T-cell (primary cell): ENCODE measurements at regions not wholly inside any gene's neighbourhood (a gene's known extent, or its start where the extent isn't known, plus 50 kb on each side); places are given as distances from the start of the nearest gene placed in this dataset.

Experiments
- ATAC-seq, 4 experiments: fragments of 200-7000 bp in 3 of 4; fragments of 150-1000 bp in 1 of 4; cut with Tn5 transposase; replicated peaks in 1 of 4; 1 replicate in 3 of 4; 2 replicates in 1 of 4; pipeline ENCODE4 v1.10.0; 2021; ENCODE audit warnings: moderate library complexity in 3 of 4, mild to moderate bottlenecking in 2 of 4, moderate number of reproducible peaks in 1 of 4
- CTCF ChIA-PET, 2 donors: fragments of 300-600 bp; sonication (Branson Sonifier 250); formaldehyde crosslinking; loops; one replicate each; lab custom pipeline; 2022; ENCODE audit warnings: antibody characterized with exemption in 2 of 2; lab: Charles Lee
- POLR2A ChIA-PET, 2 donors: fragments of 300-600 bp; sonication (Branson Sonifier 250); formaldehyde crosslinking; loops; one replicate each; lab custom pipeline; 2022; ENCODE audit warnings: antibody characterized with exemption in 2 of 2; lab: Charles Lee
- DNase-seq, 35 experiments: peaks; one replicate each; pipeline versions ENCODE4 v3.0.0 to v3.0.0-alpha.2; 2013 to 2023
- H3K27ac ChIP-seq: one replicate; pipeline ENCODE4 v1.5.1; 2013; ENCODE audit warnings: low read length
- H3K27me3 ChIP-seq, 2 experiments: replicated peaks in 1 of 2; 1 replicate in 1 of 2; 2 replicates in 1 of 2; pipeline versions ENCODE4 v1.6.1 to v1.7.0; 2013; ENCODE audit warnings: low read length in 1 of 2, mixed read lengths in 1 of 2; ENCODE audit not compliant: control insufficient read depth in 2 of 2, insufficient read depth in 2 of 2; ENCODE audit errors: extremely low read depth in 1 of 2
- H3K36me3 ChIP-seq, 2 donors: 1 replicate in 1 of 2; 2 replicates in 1 of 2; pipeline versions ENCODE4 v1.6.1 to v1.7.0; 2013; ENCODE audit warnings: low read length in 1 of 2; ENCODE audit not compliant: control insufficient read depth in 2 of 2, insufficient read depth in 1 of 2; ENCODE audit errors: extremely low read depth in 1 of 2
- H3K4me1 ChIP-seq, 2 experiments: 1 replicate in 1 of 2; 2 replicates in 1 of 2; pipeline versions ENCODE4 v1.6.1 to v1.7.0; 2013; ENCODE audit warnings: low read length in 2 of 2, mixed read lengths in 1 of 2; ENCODE audit not compliant: insufficient read depth in 2 of 2, control insufficient read depth in 1 of 2; ENCODE audit errors: extremely low read depth in 1 of 2
- H3K4me3 ChIP-seq, 2 donors: 1 replicate in 1 of 2; 2 replicates in 1 of 2; pipeline versions ENCODE4 v1.5.1 to v1.7.0; 2013; ENCODE audit warnings: mild to moderate bottlenecking in 2 of 2, low read length in 1 of 2, moderate library complexity in 1 of 2; ENCODE audit not compliant: control insufficient read depth in 1 of 2; ENCODE audit errors: extremely low read depth in 1 of 2
- H3K9me3 ChIP-seq: 2 replicates; pipeline ENCODE4 v1.7.0; 2013
- H3K27ac Mint-ChIP-seq, 2 donors: one replicate each; pipeline ENCODE4 v1.8.0; 2020 to 2021; ENCODE audit warnings: mild to moderate bottlenecking in 2 of 2, mixed read lengths in 2 of 2
- H3K27me3 Mint-ChIP-seq, 2 donors: one replicate each; pipeline ENCODE4 v1.8.0; 2021 to 2022; ENCODE audit warnings: mixed read lengths in 2 of 2
- H3K36me3 Mint-ChIP-seq: one replicate; pipeline ENCODE4 v1.8.0; 2021; ENCODE audit warnings: mixed read lengths
- H3K4me1 Mint-ChIP-seq, 3 donors: one replicate each; pipeline ENCODE4 v1.8.0; 2020 to 2022; ENCODE audit warnings: mixed read lengths in 3 of 3, mild to moderate bottlenecking in 1 of 3
- H3K4me3 Mint-ChIP-seq, 3 donors: one replicate each; pipeline ENCODE4 v1.8.0; 2020 to 2022; ENCODE audit warnings: mild to moderate bottlenecking in 3 of 3, mixed read lengths in 3 of 3, moderate library complexity in 3 of 3
- H3K9me3 Mint-ChIP-seq, 3 donors: one replicate each; pipeline ENCODE4 v1.8.0; 2020 to 2022; ENCODE audit warnings: mixed read lengths in 3 of 3
- WGBS: methylation state at CpG from one replicate; pipeline ENCODE4 v1.1.5; 2013; ENCODE audit warnings: missing lambda C conversion rate; ENCODE audit not compliant: insufficient coverage; 5-methylcytosine and 5-hydroxymethylcytosine counted together

DNA sequence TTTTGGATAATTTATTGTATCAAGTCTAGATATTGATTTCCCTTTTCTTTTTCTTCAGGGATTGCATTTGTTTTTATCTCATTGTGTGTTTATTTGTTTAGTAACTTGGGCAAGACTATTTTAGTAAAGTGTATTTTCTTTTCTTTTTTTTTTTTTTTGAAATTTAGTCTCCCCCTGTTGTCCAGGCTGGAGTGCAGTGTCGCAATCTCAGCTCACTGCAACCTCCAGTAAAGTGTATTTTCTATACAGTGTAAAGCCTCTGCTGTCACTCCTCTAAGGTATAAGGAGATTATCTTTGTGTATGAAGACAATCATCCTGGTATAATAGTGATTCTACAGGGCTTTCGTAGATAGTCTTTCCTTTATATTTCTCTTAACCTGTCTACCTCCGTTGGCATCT is 2546.0 kb downstream of the PCDH9 start:
- no peak overlapping the region for H3K27ac Mint-ChIP-seq
- ChIA-PET CTCF (no interaction called here), POLR2A (no interaction called here)
- H3K4me1 Mint-ChIP-seq = no peaks in the 10 kb centered on the region
- no peak overlapping the region for H3K4me3 Mint-ChIP-seq
- H3K27me3 ChIP-seq = no peaks in the 10 kb centered on the region
- no peaks in the 10 kb centered on the region for H3K36me3 ChIP-seq
- H3K9me3 Mint-ChIP-seq = peaks cover 21 to 31% (median 27%) of the 10 kb centered on the region in 3 donors
- no peaks in the 10 kb centered on the region for H3K27me3 Mint-ChIP-seq
- no CpG with 5 or more reads among the region's 3 CpGs for WGBS
- H3K36me3 Mint-ChIP-seq = no peaks in the 10 kb centered on the region
- peaks cover 5% of the 10 kb centered on the region for H3K9me3 ChIP-seq
- no peaks in the 10 kb centered on the region for H3K4me1 ChIP-seq
- DNase-seq = no peak
- no peak overlapping the region for H3K27ac ChIP-seq
- no peak for ATAC-seq
- no peak overlapping the region for H3K4me3 ChIP-seq

DNA sequence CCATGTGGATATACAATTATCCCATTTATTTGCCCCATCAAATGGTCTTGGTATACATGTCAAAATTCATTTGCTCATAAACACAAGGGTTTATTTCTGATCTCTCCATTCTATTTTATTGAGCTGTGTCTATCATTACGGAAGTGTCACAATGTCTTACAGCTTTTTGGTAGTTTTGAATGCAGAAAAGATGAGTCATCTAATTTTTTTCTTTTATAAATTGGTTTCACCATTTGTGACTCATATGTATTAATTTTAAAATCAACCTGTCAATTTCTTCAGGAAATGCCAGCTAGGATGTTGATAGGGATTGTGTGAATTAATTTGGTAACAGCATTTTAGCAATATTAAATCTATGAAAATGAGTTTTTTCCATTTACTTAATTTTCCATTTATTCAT is 2549.4 kb downstream of the PCDH9 start:
- POLR2A ChIA-PET = no interaction called here
- no peak overlapping the region for H3K4me3 ChIP-seq
- H3K4me1 Mint-ChIP-seq = no peaks in the 10 kb centered on the region
- DNase-seq = no peak
- no CpG with 5 or more reads among the region's 1 CpG for WGBS
- H3K4me1 ChIP-seq = no peaks in the 10 kb centered on the region
- no peaks in the 10 kb centered on the region for H3K27me3 Mint-ChIP-seq
- H3K27ac Mint-ChIP-seq = no peak overlapping the region
- no peak overlapping the region for H3K27ac ChIP-seq
- H3K9me3 Mint-ChIP-seq = peaks cover 16 to 26% (median 22%) of the 10 kb centered on the region in 3 donors
- CTCF ChIA-PET = no interaction called here
- no peaks in the 10 kb centered on the region for H3K27me3 ChIP-seq
- no peaks in the 10 kb centered on the region for H3K36me3 ChIP-seq
- ATAC-seq = no peak
- no peaks in the 10 kb centered on the region for H3K36me3 Mint-ChIP-seq
- no peak overlapping the region for H3K4me3 Mint-ChIP-seq
- H3K9me3 ChIP-seq = peaks cover 5% of the 10 kb centered on the region

DNA sequence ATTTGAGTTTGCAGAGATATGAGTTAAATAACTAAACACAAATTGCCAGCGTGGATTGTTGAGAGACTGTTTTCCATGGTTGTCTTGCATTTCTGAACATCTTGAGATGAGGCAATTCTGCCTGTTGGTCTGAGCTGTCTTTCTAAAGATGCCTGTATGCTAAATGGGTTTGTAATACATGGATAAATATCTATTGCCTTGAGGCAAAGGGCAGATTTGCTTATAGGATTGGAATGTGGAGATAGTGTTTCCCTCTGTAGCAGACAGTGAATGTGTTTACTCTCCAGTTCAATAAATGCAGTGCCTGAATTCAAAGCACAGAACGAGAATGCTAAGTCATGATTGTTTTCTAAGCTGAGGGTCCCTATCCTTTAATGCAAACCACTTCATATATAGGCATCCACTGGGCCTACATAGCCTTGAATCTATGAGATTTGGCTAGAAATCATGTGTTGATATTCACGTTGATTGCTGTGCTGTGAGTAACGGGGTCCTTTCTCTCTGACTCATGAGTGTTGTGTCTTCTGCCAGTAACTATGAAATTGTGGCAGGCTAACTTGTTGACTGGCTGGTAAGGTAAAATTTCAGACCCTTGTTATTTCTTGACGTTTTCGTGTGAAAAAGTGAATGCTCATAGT is 2554.8 kb downstream of the PCDH9 start:
- POLR2A ChIA-PET = no interaction called here
- no peak overlapping the region for H3K4me3 ChIP-seq
- no peaks in the 10 kb centered on the region for H3K4me1 ChIP-seq
- H3K9me3 ChIP-seq = peaks cover 3% of the 10 kb centered on the region
- H3K9me3 Mint-ChIP-seq = peaks cover 15 to 31% (median 25%) of the 10 kb centered on the region in 3 donors
- CTCF ChIA-PET = no interaction called here
- no peaks in the 10 kb centered on the region for H3K27me3 Mint-ChIP-seq
- H3K36me3 ChIP-seq = no peaks in the 10 kb centered on the region
- no peak overlapping the region for H3K4me3 Mint-ChIP-seq
- H3K27me3 ChIP-seq = no peaks in the 10 kb centered on the region
- no peak overlapping the region for H3K27ac ChIP-seq
- H3K4me1 Mint-ChIP-seq = no peaks in the 10 kb centered on the region
- no peak for DNase-seq
- H3K27ac Mint-ChIP-seq = no peak overlapping the region
- no peaks in the 10 kb centered on the region for H3K36me3 Mint-ChIP-seq
- ATAC-seq = no peak
- WGBS = 88% methylated on average over 5 of the region's 6 CpGs

DNA sequence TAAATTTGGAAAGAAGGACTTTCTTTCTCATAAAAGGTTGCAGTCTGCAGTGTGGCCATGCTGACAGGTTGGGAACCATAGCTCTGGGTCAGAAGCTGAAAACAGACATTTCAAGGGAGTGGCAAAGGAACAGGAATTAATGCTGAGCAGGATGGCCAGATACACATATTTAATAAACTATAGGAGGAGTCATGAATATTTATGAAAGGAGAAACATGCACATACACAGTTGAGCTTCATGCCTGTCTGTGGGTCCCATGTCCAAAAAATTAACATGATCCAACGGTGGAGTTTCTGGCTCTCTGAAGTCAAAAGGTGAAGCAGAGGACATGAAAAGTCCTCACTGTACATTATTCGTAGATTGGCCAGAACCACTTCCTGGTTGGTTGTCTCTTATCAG is 2556.0 kb downstream of the PCDH9 start:
- ATAC-seq (no peak), DNase-seq (no peak)
- POLR2A ChIA-PET = no interaction called here
- no peaks in the 10 kb centered on the region for H3K27me3 ChIP-seq
- no peak overlapping the region for H3K4me3 Mint-ChIP-seq
- no peak overlapping the region for H3K27ac Mint-ChIP-seq
- no peak overlapping the region for H3K4me3 ChIP-seq
- H3K36me3 Mint-ChIP-seq = no peaks in the 10 kb centered on the region
- H3K27ac ChIP-seq = no peak overlapping the region
- 58% methylated on average over 2 of the region's 2 CpGs for WGBS
- no peaks in the 10 kb centered on the region for H3K4me1 Mint-ChIP-seq
- H3K4me1 ChIP-seq = no peaks in the 10 kb centered on the region
- no peaks in the 10 kb centered on the region for H3K36me3 ChIP-seq
- H3K9me3 ChIP-seq = peaks cover 3% of the 10 kb centered on the region
- CTCF ChIA-PET = no interaction called here
- H3K27me3 Mint-ChIP-seq = no peaks in the 10 kb centered on the region
- peaks cover 15 to 31% (median 25%) of the 10 kb centered on the region in 3 donors for H3K9me3 Mint-ChIP-seq

DNA sequence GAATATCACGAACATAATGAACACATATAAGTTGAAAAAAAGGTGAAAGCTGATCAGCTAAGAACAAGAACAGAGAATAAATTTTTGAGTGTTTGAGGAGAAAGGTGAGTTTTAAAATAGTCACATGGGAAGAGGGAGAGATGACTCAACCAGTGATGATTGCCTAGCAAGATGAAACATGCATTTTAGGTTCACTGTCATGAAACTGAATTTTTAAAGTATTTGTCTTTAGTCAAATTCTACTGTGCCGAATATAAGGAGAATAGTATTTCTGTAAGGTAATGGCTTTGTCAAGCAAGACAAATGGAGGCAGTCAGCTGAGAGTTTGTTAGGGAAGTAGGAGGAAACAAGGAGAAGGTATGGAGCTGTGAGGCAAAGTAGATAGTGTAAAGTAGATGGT is 2557.4 kb downstream of the PCDH9 start:
- H3K27ac Mint-ChIP-seq = no peak overlapping the region
- no peaks in the 10 kb centered on the region for H3K4me1 Mint-ChIP-seq
- no peaks in the 10 kb centered on the region for H3K27me3 Mint-ChIP-seq
- POLR2A ChIA-PET = interaction anchor here in 1 of 2 donors (0.6 kb wide), 1 partner anchor 20 kb away, joined by 10 read pairs; no protein-coding TSS in a partner anchor
- no peaks in the 10 kb centered on the region for H3K36me3 ChIP-seq
- H3K27ac ChIP-seq = no peak overlapping the region
- DNase-seq = no peak
- CTCF ChIA-PET = no interaction called here
- H3K4me1 ChIP-seq = no peaks in the 10 kb centered on the region
- no peak for ATAC-seq
- H3K36me3 Mint-ChIP-seq = no peaks in the 10 kb centered on the region
- no peak overlapping the region for H3K4me3 Mint-ChIP-seq
- H3K9me3 Mint-ChIP-seq = peaks cover 15 to 35% (median 32%) of the 10 kb centered on the region in 3 donors
- no CpG with 5 or more reads among the region's 2 CpGs for WGBS
- no peaks in the 10 kb centered on the region for H3K27me3 ChIP-seq
- no peak overlapping the region for H3K4me3 ChIP-seq
- peaks cover 3% of the 10 kb centered on the region for H3K9me3 ChIP-seq

DNA sequence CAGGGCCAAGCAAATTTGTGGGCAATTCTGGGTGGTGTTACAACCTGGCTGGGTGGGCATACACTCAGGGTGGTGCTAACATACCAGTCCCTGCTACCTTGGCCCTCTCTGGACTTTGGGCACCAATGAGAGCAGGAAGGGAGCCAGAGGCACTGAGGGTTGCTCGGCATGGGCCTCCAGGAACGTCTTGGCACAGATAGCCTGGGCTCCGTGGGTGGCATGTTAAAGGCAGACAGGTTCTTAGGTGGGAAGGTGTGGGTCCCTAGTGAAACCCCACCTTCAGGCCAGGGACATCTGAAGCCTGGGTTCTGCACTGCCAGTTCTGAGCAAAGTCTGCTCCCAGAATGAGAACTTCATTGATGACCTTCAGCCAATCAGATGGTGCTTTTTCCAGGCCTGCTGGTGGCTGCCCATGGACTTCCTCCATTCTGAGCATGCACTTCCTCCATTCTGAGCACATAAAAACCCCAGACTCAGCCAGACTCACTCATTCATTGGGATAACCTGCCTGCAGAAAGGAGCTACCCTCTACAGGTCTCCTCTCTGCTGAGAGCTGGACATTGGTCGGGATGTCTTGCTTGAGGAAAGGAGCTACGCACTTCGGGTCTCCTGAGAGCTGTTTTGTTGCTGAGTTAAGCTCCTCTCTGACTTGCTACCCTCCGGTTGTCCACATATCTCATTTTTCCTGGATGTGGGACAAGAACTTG is 2567.1 kb downstream of the PCDH9 start:
- Mint-ChIP-seq H3K4me1 (no peaks in the 10 kb centered on the region), H3K36me3 (no peaks in the 10 kb centered on the region), H3K4me3 (no peak overlapping the region), H3K27ac (no peak overlapping the region), H3K27me3 (no peaks in the 10 kb centered on the region), H3K9me3 (peaks cover 9 to 17% (median 12%) of the 10 kb centered on the region in 3 donors)
- H3K9me3 ChIP-seq = no peaks in the 10 kb centered on the region
- 80% methylated on average over 2 of the region's 7 CpGs for whole genome bisulfite sequencing
- ChIA-PET CTCF (no interaction called here), POLR2A (no interaction called here)
- H3K27me3 ChIP-seq = no peaks in the 10 kb centered on the region
- no peak for DNase-seq
- ATAC-seq = no peak
- no peak overlapping the region for H3K27ac ChIP-seq
- H3K4me1 ChIP-seq = no peaks in the 10 kb centered on the region
- no peak overlapping the region for H3K4me3 ChIP-seq
- H3K36me3 ChIP-seq = no peaks in the 10 kb centered on the region
